HG03025 (cell line): ENCODE measurements at regions not wholly inside any gene's neighbourhood (a gene's known extent, or its start where the extent isn't known, plus 50 kb on each side); places are given as distances from the start of the nearest gene placed in this dataset.
A peak's percentile ranks its signal among the peaks of the same experiment; 100 is the strongest.

Source experiments
- ATAC-seq: cut with Tn5 transposase; IDR thresholded peaks from one replicate; pipeline ENCODE4 v1.9.1; 2021; ENCODE audit warnings: mild to moderate bottlenecking, moderate library complexity; ENCODE audit not compliant: unreplicated experiment, low FRiP score

GRCh38 chr4:145299380-145300076 lies 119.1 kb upstream of the OTUD4 start:
- peak; percentile 97 for ATAC-seq

GRCh38 chr4:145298885-145299284 lies 118.5 kb upstream of the OTUD4 start:
- ATAC-seq, result no peak

DNA sequence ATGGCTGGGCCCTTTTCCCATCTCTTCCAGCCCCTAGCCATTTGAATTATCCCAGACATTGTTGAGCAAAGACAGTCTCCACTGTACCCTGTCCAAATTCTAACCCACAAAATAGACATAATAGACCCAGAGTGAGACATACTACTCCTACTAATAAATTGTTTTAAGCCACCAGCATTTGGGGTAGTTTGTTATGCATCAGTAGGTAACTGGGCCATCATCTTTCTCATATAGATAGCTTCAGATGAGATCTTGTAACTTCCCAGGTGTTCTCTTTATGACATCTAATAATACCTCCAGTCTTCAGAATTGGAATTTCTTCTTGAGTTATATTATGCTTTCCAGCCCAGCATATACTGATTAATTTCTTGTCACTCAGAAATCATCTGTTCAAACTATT lies 117.2 kb upstream of the OTUD4 start:
- no peak for ATAC-seq

- no peak for ATAC-seq
These were observed 115.2 kb upstream of the OTUD4 start for GRCh38 chr4:145295547-145295946.

- no peak for ATAC-seq
These were observed 114.7 kb upstream of the OTUD4 start for GRCh38 chr4:145295122-145295521.

DNA sequence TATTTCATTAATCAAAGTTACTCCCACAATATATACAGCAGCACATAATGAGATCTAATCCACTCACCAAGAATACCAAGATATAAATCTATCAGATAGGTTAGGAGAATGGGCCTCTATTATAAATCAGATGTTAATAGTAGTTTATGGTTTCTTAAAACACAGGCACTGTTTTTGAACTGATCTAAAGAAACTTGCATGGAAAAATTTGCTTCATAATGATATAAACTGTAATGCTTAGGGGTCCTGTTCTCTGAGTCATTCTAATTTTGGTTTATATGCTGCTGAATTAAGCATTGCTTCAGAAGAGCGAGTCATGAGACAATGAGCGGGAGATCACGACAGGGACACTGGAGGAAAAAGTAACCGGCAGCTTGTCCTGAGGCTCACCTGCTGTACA lies 113.3 kb upstream of the OTUD4 start:
- ATAC-seq, result no peak

GRCh38 chr4:145290955-145291354 lies 110.6 kb upstream of the OTUD4 start:
- no peak for ATAC-seq

GRCh38 chr4:145289403-145290076 lies 109.2 kb upstream of the OTUD4 start:
- no peak for ATAC-seq

- no peak for ATAC-seq
These were observed 107.0 kb upstream of the OTUD4 start for GRCh38 chr4:145287351-145287750.

GRCh38 chr4:145285928-145286327 lies 105.5 kb upstream of the OTUD4 start:
- ATAC-seq, result no peak

- no peak for ATAC-seq
These were observed 103.5 kb upstream of the OTUD4 start for GRCh38 chr4:145283909-145284308.

GRCh38 chr4:145281951-145282350 lies 101.6 kb upstream of the OTUD4 start:
- ATAC-seq, result no peak

DNA sequence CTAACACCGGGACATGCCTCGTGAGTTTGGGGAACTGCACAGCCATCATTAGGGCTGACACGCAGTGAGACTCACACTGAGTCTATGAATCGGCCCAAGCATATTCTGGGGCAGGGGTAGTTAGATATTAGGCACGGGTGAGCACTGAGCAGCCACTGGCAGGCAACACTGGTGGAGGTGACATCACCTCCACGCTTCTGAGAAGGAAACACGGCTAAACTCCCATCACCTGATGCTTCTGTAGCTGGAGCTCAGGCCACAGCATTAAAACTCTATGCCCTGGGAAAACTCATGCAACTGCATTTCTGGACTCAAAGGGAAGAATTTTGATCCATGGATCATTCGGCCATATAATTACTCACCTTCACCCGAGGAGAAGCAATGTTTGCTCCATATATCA lies 100.8 kb upstream of the OTUD4 start:
- no peak for ATAC-seq

GRCh38 chr4:145280541-145280940 lies 100.2 kb upstream of the OTUD4 start:
- no peak for ATAC-seq

GRCh38 chr4:145279122-145279960 lies 99.0 kb upstream of the OTUD4 start:
- ATAC-seq, result no peak

- no peak for ATAC-seq
These were observed 98.1 kb upstream of the OTUD4 start for GRCh38 chr4:145278341-145279121.

DNA sequence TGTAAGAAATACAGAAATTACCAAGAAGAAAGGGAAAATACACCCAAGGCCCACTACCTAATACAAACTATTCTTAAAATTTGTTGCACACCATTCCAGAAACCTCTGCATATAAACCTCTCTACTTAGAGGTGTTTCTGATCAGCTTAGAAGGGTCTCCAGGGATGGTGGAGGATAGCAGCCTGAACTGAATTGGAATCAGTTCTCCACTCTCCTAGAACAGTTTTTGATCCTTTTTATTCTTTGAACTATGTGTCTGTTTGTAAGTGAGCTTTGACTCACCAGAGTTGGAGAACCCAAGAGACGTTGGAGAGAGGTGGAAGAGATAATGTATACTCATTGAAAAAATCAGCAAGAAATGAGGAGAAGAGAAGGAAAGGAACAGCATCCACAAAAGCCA lies 96.6 kb upstream of the OTUD4 start:
- ATAC-seq, result no peak

DNA sequence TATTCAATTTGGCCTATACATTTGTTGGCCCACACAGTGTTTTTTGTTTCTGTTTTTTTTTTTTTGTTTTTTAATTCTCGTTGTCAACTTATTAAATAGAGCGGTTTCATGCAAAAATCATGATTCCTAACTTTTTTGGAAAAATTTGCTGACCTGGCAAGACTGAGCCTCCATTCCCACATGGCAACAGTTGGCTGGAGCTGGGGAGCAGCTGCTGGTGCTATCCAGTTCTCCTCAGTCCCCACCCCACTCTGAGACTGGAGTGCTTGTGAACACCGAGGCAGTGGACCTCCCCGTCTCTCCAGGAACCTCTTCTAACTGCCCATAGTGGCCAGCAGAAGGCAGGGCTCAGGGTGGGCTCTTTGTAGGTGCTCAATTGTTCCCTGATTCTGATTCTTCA lies 95.7 kb upstream of the OTUD4 start:
- ATAC-seq, result no peak

DNA sequence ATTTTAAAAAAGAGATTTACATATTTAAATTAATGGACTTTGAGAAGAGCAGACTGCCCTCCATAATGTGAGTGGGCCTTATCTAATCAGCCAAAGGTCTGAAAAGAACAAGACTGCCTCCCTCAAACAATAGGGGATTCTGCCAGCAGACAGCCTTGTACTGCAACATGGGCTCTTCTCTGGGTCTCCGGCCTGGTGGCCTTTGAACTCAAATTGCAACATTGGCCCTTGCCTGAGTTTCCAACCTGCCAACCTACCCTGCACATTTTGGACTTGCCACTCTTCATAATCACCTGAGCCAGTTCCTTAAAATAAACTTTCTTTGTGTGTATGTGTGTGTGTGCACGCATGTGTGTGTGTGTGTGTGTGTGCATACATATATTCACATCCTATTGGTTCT lies 90.8 kb upstream of the OTUD4 start:
- ATAC-seq, result no peak

DNA sequence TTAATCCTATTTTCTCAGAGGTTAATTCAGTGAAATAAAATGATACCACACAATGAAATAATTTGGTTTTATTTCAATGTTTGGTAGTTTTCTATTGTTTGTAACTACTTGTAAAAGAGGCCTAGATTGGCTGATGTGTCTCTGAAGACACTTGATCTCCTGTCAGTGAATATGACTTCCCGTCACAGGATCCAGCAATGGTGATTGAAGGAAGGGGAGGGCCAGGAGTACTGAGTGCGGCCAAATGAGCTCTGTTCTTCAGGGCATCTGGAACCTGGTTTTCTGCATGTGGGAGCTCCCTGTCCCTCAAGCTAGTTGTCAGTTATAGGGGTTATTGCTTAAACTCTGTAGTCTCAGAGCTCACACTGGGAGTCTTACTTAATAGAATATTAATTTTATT lies 86.5 kb upstream of the OTUD4 start:
- ATAC-seq, result no peak

- no peak for ATAC-seq
These were observed 79.7 kb upstream of the OTUD4 start for GRCh38 chr4:145260091-145260490.
